Astrocyte (in vitro differentiated cells and primary cell): ENCODE measurements at regions not wholly inside any gene's neighbourhood (a gene's known extent, or its start where the extent isn't known, plus 50 kb on each side); places are given as distances from the start of the nearest gene placed in this dataset.

ENCODE experiments used
- DNase-seq: peaks from one replicate; pipeline ENCODE4 v3.0.0-alpha.2; 2010; ENCODE audit warnings: low read depth
- FAIRE-seq: peaks from 2 replicates; lab custom pipeline; 2011; peaks lifted over from hg19 to GRCh38; lab: Jason Lieb, UNC
- H2AFZ ChIP-seq: 2 replicates; pipeline ENCODE4 v1.6.0; 2012; ENCODE audit warnings: low read depth, low read length, inconsistent platforms
- H3K27ac ChIP-seq: 2 replicates; pipeline ENCODE4 v1.5.1; 2011; ENCODE audit warnings: low read depth, low read length, inconsistent platforms
- H3K27me3 ChIP-seq: 2 replicates; pipeline ENCODE4 v1.6.0; 2011; ENCODE audit warnings: low read length, inconsistent platforms; ENCODE audit not compliant: insufficient read depth
- H3K36me3 ChIP-seq: 2 replicates; pipeline ENCODE4 v1.5.1; 2011; ENCODE audit warnings: low read length, inconsistent platforms; ENCODE audit not compliant: insufficient read depth
- H3K4me1 ChIP-seq: 2 replicates; pipeline ENCODE4 v1.5.1; 2011; ENCODE audit warnings: low read length, inconsistent platforms; ENCODE audit not compliant: insufficient read depth
- H3K4me2 ChIP-seq: 2 replicates; pipeline ENCODE4 v1.6.0; 2012; ENCODE audit warnings: low read length, inconsistent platforms
- H3K4me3 ChIP-seq: 2 replicates; pipeline ENCODE4 v1.5.1; 2011; ENCODE audit warnings: low read depth, mild to moderate bottlenecking, low read length, inconsistent platforms; ENCODE audit not compliant: insufficient read depth
- H3K79me2 ChIP-seq: 2 replicates; pipeline ENCODE4 v1.6.0; 2012; ENCODE audit warnings: mild to moderate bottlenecking, low read length, inconsistent platforms; ENCODE audit not compliant: insufficient read depth
- H3K9ac ChIP-seq: 2 replicates; pipeline ENCODE4 v1.6.0; 2012; ENCODE audit warnings: mild to moderate bottlenecking, low read length, inconsistent platforms
- H3K9me3 ChIP-seq: 2 replicates; pipeline ENCODE4 v1.5.1; 2012; ENCODE audit warnings: low read depth, mild to moderate bottlenecking, low read length, inconsistent platforms; ENCODE audit not compliant: insufficient read depth
- H4K20me1 ChIP-seq: 2 replicates; pipeline ENCODE4 v1.6.0; 2012; ENCODE audit warnings: low read length, inconsistent platforms; ENCODE audit not compliant: insufficient read depth
- H3K27ac Mint-ChIP-seq: one replicate; pipeline ENCODE4 v1.8.0; 2021; ENCODE audit warnings: mild to moderate bottlenecking, mixed read lengths; ENCODE audit not compliant: unreplicated experiment
- H3K27me3 Mint-ChIP-seq: one replicate; pipeline ENCODE4 v1.8.0; 2021; ENCODE audit warnings: low read depth, mixed read lengths; ENCODE audit not compliant: unreplicated experiment
- H3K36me3 Mint-ChIP-seq: one replicate; pipeline ENCODE4 v1.8.0; 2021; ENCODE audit warnings: low read depth, mixed read lengths; ENCODE audit not compliant: unreplicated experiment
- H3K4me1 Mint-ChIP-seq: one replicate; pipeline ENCODE4 v1.8.0; 2021; ENCODE audit warnings: low read depth, mixed read lengths; ENCODE audit not compliant: unreplicated experiment
- H3K4me3 Mint-ChIP-seq: one replicate; pipeline ENCODE4 v1.8.0; 2021; ENCODE audit warnings: mild to moderate bottlenecking, moderate library complexity, mixed read lengths; ENCODE audit not compliant: unreplicated experiment
- H3K9me3 Mint-ChIP-seq: one replicate; pipeline ENCODE4 v1.8.0; 2021; ENCODE audit warnings: mild to moderate bottlenecking, mixed read lengths; ENCODE audit not compliant: unreplicated experiment
- CTCF ChIP-seq: IDR thresholded peaks from 2 replicates; pipeline ENCODE4 v1.5.1; 2011; ENCODE audit warnings: low read depth, mild to moderate bottlenecking, inconsistent platforms, low read length, moderate library complexity; ENCODE audit not compliant: insufficient read depth
- EZH2 ChIP-seq: IDR thresholded peaks from 2 replicates; pipeline ENCODE4 v1.6.1; 2012; ENCODE audit warnings: mild to moderate bottlenecking, low read length, inconsistent platforms; ENCODE audit not compliant: insufficient read depth

GRCh38 chr14:28931999-28932398, 165.4 kb downstream of the FOXG1 start:
- Mint-ChIP-seq H3K9me3 (peaks cover 5% of the 10 kb centered on the region), H3K4me3 (no peak overlapping the region), H3K4me1 (no peaks in the 10 kb centered on the region), H3K27me3 (no peaks in the 10 kb centered on the region), H3K36me3 (no peaks in the 10 kb centered on the region), H3K27ac (no peak overlapping the region)
- Histone ChIP-seq H3K36me3 (no peaks in the 10 kb centered on the region), H3K9ac (no peak overlapping the region), H3K9me3 (no peaks in the 10 kb centered on the region), H3K4me3 (no peak overlapping the region), H3K27ac (no peak overlapping the region), H3K79me2 (no peaks in the 10 kb centered on the region), H3K4me2 (no peak overlapping the region), H3K27me3 (no peaks in the 10 kb centered on the region), H3K4me1 (no peaks in the 10 kb centered on the region), H2AFZ (no peak overlapping the region), H4K20me1 (no peaks in the 10 kb centered on the region)
- DNase-seq (no peak), FAIRE-seq (no peak)
- TF ChIP-seq CTCF (no peak), EZH2 (no peak)

- H3K36me3 Mint-ChIP-seq, result no peaks in the 10 kb centered on the region
- no peak overlapping the region for H3K27ac Mint-ChIP-seq
- Histone ChIP-seq H3K36me3 (no peaks in the 10 kb centered on the region), H3K4me3 (no peak overlapping the region), H2AFZ (no peak overlapping the region), H4K20me1 (no peaks in the 10 kb centered on the region), H3K27me3 (no peaks in the 10 kb centered on the region), H3K79me2 (no peaks in the 10 kb centered on the region), H3K9ac (no peak overlapping the region), H3K27ac (no peak overlapping the region), H3K4me2 (no peak overlapping the region), H3K9me3 (no peaks in the 10 kb centered on the region), H3K4me1 (no peaks in the 10 kb centered on the region)
- H3K9me3 Mint-ChIP-seq, result peaks cover 10% of the 10 kb centered on the region
- H3K4me3 Mint-ChIP-seq, result no peak overlapping the region
- no peaks in the 10 kb centered on the region for H3K27me3 Mint-ChIP-seq
- FAIRE-seq (no peak), DNase-seq (no peak)
- no peaks in the 10 kb centered on the region for H3K4me1 Mint-ChIP-seq
- no peak for TF ChIP-seq EZH2
- TF ChIP-seq CTCF, result no peak
Observed at GRCh38 chr14:28936601-28937000, 170.0 kb downstream of the FOXG1 start.

- Histone ChIP-seq H2AFZ (no peak overlapping the region), H3K4me1 (no peaks in the 10 kb centered on the region), H3K36me3 (no peaks in the 10 kb centered on the region), H3K9me3 (no peaks in the 10 kb centered on the region), H3K9ac (no peak overlapping the region), H3K4me2 (no peak overlapping the region), H4K20me1 (no peaks in the 10 kb centered on the region), H3K27ac (no peak overlapping the region), H3K4me3 (no peak overlapping the region), H3K79me2 (no peaks in the 10 kb centered on the region), H3K27me3 (no peaks in the 10 kb centered on the region)
- no peak overlapping the region for H3K27ac Mint-ChIP-seq
- no peak for DNase-seq
- H3K36me3 Mint-ChIP-seq, result no peaks in the 10 kb centered on the region
- no peaks in the 10 kb centered on the region for H3K27me3 Mint-ChIP-seq
- H3K4me1 Mint-ChIP-seq, result no peaks in the 10 kb centered on the region
- H3K9me3 Mint-ChIP-seq, result peaks cover 5% of the 10 kb centered on the region
- no peak overlapping the region for H3K4me3 Mint-ChIP-seq
- no peak for FAIRE-seq
- TF ChIP-seq CTCF, result no peak
- no peak for TF ChIP-seq EZH2
Observed at GRCh38 chr14:28941758-28942157, 175.2 kb downstream of the FOXG1 start.
